Right lobe of liver (tissue), 6 donors: ENCODE measurements at regions not wholly inside any gene's neighbourhood (a gene's known extent, or its start where the extent isn't known, plus 50 kb on each side); places are given as distances from the start of the nearest gene placed in this dataset.
"Not testable (repeated sequence)": the region's sequence is repeated elsewhere in the genome, so short reads cannot be mapped to it uniquely, and the experiment has no call there.

Experiments used
- ATAC-seq, 4 donors: fragments of 200-7000 bp; cut with Tn5 transposase; one replicate each; pipeline ENCODE4 v1.9.1; 2020; ENCODE audit warnings: mild to moderate bottlenecking in 4 of 4, moderate library complexity in 4 of 4
- DNase-seq, 3 donors: peaks; one replicate each; pipeline ENCODE4 v3.0.0-alpha.2; 2020
- H3K27ac ChIP-seq, 3 donors: fragments of 200-600 bp; one replicate each; pipeline ENCODE4 v1.8.0; 2022
- H3K27me3 ChIP-seq, 2 donors: fragments of 200-600 bp; one replicate each; pipeline ENCODE4 v1.8.0; 2022
- H3K36me3 ChIP-seq, 4 donors: fragments of 200-600 bp; sonication (generic) in 1 of 4; one replicate each; pipeline versions ENCODE4 v1.5.1 to v1.8.0; 2017 to 2022; ENCODE audit warnings: control low read depth in 1 of 4
- H3K4me1 ChIP-seq, 4 donors: fragments of 200-600 bp; sonication (generic) in 1 of 4; one replicate each; pipeline versions ENCODE4 v1.5.1 to v1.8.0; 2017 to 2022; ENCODE audit warnings: control low read depth in 1 of 4
- H3K4me3 ChIP-seq, 3 donors: fragments of 200-600 bp; one replicate each; pipeline ENCODE4 v1.8.0; 2022
- H3K9me3 ChIP-seq, 4 donors: fragments of 200-600 bp; sonication (generic) in 1 of 4; one replicate each; pipeline versions ENCODE4 v1.5.1 to v1.8.0; 2017 to 2022; ENCODE audit warnings: control low read depth in 1 of 4
- WGBS: methylation state at CpG from one replicate; pipeline ENCODE4 v1.1.6; 2018; ENCODE audit warnings: low coverage, low lambda C conversion rate; ENCODE audit not compliant: insufficient coverage; ENCODE audit errors: missing lambda C conversion rate; 5-methylcytosine and 5-hydroxymethylcytosine counted together
- intact Hi-C, 2 donors: fragments of 100-400 bp; cut with DNase I; formaldehyde crosslinking; loops; one replicate each; pipeline versions ENCODE4 v1.11.2 to v1.14.1; 2022
- TF ChIP-seq, protein P1 (sequence below), 4 donors: fragments of 200-600 bp in 3 of 4; fragments of 450-650 bp in 1 of 4; IDR thresholded peaks; one replicate each; pipeline versions ENCODE4 v1.5.1 to v1.8.0; 2016 to 2022; ENCODE audit warnings: antibody characterized with exemption in 4 of 4, mild to moderate bottlenecking in 2 of 4
- donor health status: DM: no; HTN: yes; CAD: no.
- donor health status: DM: no; HTN: no; CAD: no.
- donor health status: DM: no; HTN: no; CAD: no.
- donor health status: DM: no; HTN: yes; CAD: no.
- donor health status: DM: no; HTN: yes; CAD: no.

DNA sequence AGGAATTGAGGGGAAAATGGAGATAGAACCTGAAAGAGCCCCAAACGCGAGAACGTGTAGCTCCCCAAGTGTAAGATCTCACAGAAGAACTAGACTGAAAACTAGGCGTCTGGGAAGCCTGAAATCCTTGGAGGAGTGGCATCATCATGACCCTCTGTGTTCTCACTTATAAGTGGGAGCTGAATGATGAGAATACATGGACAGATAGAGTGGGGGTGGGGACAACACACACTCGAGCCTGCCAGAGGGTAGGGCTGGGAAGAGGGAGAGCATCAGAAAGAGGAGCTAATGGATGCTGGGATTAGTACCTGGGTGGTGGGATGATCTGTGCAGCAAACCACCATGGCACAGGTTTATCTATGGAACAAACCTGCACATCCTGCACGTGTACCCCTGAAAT, 258.7 kb upstream of the NOTCH2NLA start:
- H3K27me3 ChIP-seq, H3K9me3 ChIP-seq, intact Hi-C loops, ATAC-seq, H3K4me3 ChIP-seq, H3K4me1 ChIP-seq, DNase-seq, H3K27ac ChIP-seq, H3K36me3 ChIP-seq: not testable (repeated sequence)
- WGBS, result no CpG with 5 or more reads among the region's 6 CpGs

GRCh38 chr1:146487155-146487554, 258.3 kb upstream of the NOTCH2NLA start:
- H3K4me3 ChIP-seq, DNase-seq, intact Hi-C loops, H3K27ac ChIP-seq, H3K9me3 ChIP-seq, ATAC-seq, H3K4me1 ChIP-seq, H3K27me3 ChIP-seq, H3K36me3 ChIP-seq: not testable (repeated sequence)
- WGBS, result 0% methylated on average over 1 of the region's 24 CpGs

DNA sequence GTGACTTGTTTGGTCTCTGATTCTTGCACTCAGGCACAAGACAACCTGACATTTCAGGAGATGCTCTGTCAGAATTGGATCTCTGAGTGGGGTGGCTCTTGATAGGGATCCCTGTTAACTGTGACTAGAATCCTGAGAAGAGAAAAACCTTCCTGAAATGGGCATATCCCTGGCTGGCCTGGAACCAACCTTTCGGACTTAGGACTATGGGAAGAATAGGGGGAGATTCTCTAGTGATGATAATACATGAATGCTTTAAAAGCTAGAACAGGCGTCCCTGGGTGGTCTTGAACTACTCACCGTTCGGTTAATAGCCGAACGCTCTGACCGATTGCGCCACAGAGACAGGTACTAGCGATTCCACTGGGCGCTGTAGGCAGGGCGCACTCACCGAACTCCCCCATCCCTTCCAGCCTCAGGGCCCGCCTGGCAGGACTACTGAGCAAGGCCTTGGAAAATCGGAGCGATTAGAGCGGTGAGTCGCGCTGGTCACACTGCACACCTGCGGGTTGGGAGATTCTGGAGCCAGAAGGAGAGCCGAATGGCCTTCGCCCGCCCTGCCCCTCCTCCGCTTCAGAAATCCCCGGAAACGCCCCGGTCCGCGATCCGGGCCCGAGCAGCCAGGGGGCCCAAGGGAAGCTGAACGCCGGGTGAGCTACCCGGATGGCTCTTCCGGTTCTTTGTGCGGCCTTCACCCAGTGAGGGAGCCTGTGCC, 257.6 kb upstream of the NOTCH2NLA start:
- intact Hi-C loops, H3K36me3 ChIP-seq, H3K4me3 ChIP-seq, DNase-seq, H3K4me1 ChIP-seq, H3K27me3 ChIP-seq, H3K9me3 ChIP-seq, H3K27ac ChIP-seq: not testable (repeated sequence)
- ATAC-seq, result peak in 3 of 4 donors; percentile 18 to 54 (median 30)
- 0% methylated on average over 2 of the region's 35 CpGs for WGBS

GRCh38 chr1:146484195-146484594, 255.4 kb upstream of the NOTCH2NLA start:
- DNase-seq, H3K36me3 ChIP-seq, H3K4me3 ChIP-seq, ATAC-seq, intact Hi-C loops, H3K4me1 ChIP-seq, H3K9me3 ChIP-seq, H3K27me3 ChIP-seq, H3K27ac ChIP-seq: not testable (repeated sequence)
- WGBS, result 100% methylated on average over 1 of the region's 2 CpGs

DNA sequence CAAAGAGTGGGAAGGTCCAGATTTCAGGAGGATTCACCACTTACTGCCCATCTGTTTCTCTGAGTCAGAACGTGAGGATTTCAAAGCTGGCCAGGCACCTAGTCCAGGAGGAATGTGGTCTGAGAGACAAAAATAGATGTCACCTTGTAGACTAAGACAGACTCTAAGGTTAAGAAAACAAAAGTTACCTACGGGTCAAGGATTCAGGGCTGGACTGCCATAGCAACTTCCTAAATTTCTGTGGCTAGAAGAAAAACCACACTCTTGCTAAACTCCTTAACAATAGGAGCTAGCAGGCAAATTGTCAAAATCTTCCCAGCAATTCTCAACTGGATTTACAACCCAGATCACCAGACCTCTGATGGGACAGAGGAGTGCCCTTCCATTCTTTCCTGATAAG, 250.4 kb upstream of the NOTCH2NLA start:
- DNase-seq, intact Hi-C loops, H3K4me3 ChIP-seq, H3K4me1 ChIP-seq, ATAC-seq, H3K27me3 ChIP-seq, H3K27ac ChIP-seq, H3K9me3 ChIP-seq, H3K36me3 ChIP-seq: not testable (repeated sequence)
- WGBS, result 20% methylated on average over 1 of the region's 2 CpGs

- H3K36me3 ChIP-seq, DNase-seq, H3K4me3 ChIP-seq, H3K9me3 ChIP-seq, H3K27me3 ChIP-seq, H3K27ac ChIP-seq, H3K4me1 ChIP-seq, intact Hi-C loops: not testable (repeated sequence)
- peak; percentile 57 to 69 (median 62) for ATAC-seq
- WGBS, result 20% methylated on average over 6 of the region's 12 CpGs
- TF ChIP-seq, protein P1, sequence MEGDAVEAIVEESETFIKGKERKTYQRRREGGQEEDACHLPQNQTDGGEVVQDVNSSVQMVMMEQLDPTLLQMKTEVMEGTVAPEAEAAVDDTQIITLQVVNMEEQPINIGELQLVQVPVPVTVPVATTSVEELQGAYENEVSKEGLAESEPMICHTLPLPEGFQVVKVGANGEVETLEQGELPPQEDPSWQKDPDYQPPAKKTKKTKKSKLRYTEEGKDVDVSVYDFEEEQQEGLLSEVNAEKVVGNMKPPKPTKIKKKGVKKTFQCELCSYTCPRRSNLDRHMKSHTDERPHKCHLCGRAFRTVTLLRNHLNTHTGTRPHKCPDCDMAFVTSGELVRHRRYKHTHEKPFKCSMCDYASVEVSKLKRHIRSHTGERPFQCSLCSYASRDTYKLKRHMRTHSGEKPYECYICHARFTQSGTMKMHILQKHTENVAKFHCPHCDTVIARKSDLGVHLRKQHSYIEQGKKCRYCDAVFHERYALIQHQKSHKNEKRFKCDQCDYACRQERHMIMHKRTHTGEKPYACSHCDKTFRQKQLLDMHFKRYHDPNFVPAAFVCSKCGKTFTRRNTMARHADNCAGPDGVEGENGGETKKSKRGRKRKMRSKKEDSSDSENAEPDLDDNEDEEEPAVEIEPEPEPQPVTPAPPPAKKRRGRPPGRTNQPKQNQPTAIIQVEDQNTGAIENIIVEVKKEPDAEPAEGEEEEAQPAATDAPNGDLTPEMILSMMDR (IDR thresholded peaks at IDR 0.05), result peak; percentile 47 to 61 (median 59)
These were observed 249.4 kb upstream of the NOTCH2NLA start for GRCh38 chr1:146478125-146478720.

DNA sequence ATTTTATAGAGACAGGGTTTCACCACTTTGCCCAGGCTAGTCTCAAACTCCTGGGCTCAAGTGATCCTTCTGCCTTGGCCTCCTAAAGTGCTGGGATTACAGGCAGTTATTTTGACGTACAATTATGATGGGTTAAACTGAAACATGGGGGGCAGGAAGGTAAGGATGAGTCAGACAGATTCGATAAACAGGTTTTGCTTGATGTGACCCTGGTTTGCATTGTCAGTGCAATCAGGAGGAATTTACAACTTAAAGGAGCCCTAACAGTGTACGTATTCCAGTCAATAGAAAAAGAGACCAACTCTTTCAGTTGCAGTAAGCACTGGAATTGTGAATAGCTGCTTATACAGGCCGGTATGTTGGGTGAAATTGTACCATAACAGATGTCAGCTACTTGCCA, 246.3 kb upstream of the NOTCH2NLA start:
- H3K36me3 ChIP-seq, intact Hi-C loops, ATAC-seq, H3K4me1 ChIP-seq, H3K27me3 ChIP-seq, H3K4me3 ChIP-seq, H3K27ac ChIP-seq, H3K9me3 ChIP-seq, DNase-seq: not testable (repeated sequence)
- 83% methylated on average over 3 of the region's 4 CpGs for WGBS

- H3K27me3 ChIP-seq, DNase-seq, H3K27ac ChIP-seq, H3K36me3 ChIP-seq, H3K9me3 ChIP-seq, H3K4me3 ChIP-seq, intact Hi-C loops, ATAC-seq, H3K4me1 ChIP-seq: not testable (repeated sequence)
- 86% methylated on average over 6 of the region's 6 CpGs for WGBS
These were observed 245.4 kb upstream of the NOTCH2NLA start for GRCh38 chr1:146474216-146474615.

DNA sequence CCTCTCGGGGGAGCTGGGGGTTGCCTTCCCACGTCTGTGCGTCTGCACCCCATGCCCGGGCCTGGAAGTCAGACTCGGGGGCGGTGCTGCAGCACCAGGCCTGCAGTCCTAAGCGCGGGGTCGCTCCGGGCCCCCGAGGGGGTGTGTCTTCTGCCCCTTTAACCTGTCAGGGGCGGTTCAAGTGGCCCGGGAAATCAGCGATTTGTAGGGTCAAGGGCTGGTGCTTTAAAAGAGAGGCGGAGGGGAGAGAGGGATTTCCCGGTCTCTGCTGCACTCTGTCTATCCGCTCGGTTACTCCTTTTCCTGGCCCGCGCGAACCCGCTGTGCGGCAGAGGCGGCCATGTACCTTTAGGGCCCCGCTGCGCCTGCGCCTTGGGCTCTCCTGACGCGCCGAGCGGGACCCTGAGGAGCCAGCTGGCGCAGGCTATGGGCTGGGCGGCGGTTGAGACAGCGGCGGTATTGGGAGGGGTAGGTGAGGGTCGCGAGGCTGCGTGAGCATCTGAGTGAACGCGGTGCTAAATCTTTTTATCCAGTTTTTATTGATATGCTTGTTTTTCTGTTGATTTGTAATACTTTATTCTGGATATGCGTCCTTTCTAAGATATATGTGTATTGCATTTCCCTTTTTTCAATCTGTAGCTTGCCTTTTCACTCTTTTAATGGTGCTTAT, 243.5 kb upstream of the NOTCH2NLA start:
- H3K9me3 ChIP-seq, H3K27me3 ChIP-seq, H3K4me1 ChIP-seq, H3K36me3 ChIP-seq, intact Hi-C loops: not testable (repeated sequence)
- WGBS, result 3% methylated on average over 20 of the region's 42 CpGs
- ATAC-seq (peak; percentile 96 to 99 (median 97)), DNase-seq (peak; percentile 77 to 82 (median 82))
- Histone ChIP-seq H3K27ac (peak overlapping the region in 1 of 3 donors; percentile 30), H3K4me3 (peak overlapping the region; percentile 39 to 56 (median 46))

- DNase-seq, H3K9me3 ChIP-seq, ATAC-seq, H3K4me1 ChIP-seq, intact Hi-C loops, H3K36me3 ChIP-seq, H3K4me3 ChIP-seq, H3K27ac ChIP-seq, H3K27me3 ChIP-seq: not testable (repeated sequence)
- no CpG with 5 or more reads among the region's 2 CpGs for whole genome bisulfite sequencing
These were observed 231.1 kb upstream of the NOTCH2NLA start for GRCh38 chr1:146459939-146460338.
